ENCODE measurements at regions not wholly inside any gene's neighbourhood (a gene's known extent, or its start where the extent isn't known, plus 50 kb on each side); places are given as distances from the start of the nearest gene placed in this dataset.

GRCh38 chr2:120577721-120578295 lies 157.9 kb upstream of the GLI2 start:
- Mint-ChIP-seq H3K27ac (no peak overlapping the region), H3K27me3 (peaks cover 23% of the 10 kb centered on the region), H3K4me1 (no peaks in the 10 kb centered on the region), H3K9me3 (no peaks in the 10 kb centered on the region), H3K36me3 (ENCODE audit: low read depth) (no peaks in the 10 kb centered on the region), H3K4me3 (no peak overlapping the region)
- TF ChIP-seq, protein P1, sequence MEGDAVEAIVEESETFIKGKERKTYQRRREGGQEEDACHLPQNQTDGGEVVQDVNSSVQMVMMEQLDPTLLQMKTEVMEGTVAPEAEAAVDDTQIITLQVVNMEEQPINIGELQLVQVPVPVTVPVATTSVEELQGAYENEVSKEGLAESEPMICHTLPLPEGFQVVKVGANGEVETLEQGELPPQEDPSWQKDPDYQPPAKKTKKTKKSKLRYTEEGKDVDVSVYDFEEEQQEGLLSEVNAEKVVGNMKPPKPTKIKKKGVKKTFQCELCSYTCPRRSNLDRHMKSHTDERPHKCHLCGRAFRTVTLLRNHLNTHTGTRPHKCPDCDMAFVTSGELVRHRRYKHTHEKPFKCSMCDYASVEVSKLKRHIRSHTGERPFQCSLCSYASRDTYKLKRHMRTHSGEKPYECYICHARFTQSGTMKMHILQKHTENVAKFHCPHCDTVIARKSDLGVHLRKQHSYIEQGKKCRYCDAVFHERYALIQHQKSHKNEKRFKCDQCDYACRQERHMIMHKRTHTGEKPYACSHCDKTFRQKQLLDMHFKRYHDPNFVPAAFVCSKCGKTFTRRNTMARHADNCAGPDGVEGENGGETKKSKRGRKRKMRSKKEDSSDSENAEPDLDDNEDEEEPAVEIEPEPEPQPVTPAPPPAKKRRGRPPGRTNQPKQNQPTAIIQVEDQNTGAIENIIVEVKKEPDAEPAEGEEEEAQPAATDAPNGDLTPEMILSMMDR (IDR thresholded peaks at IDR 0.05), result no peak
- intact Hi-C loops (cut with micrococcal nuclease), result no loop called here
- ATAC-seq (ENCODE audit: low read depth) (no peak), DNase-seq (no peak)
- POLR2A ChIA-PET, result no interaction called here
- CTCF ChIA-PET, result no interaction called here

- no peak for ATAC-seq (ENCODE audit: low read depth)
- ChIA-PET CTCF (no interaction called here), POLR2A (no interaction called here)
- TF ChIP-seq, protein P1 (IDR thresholded peaks at IDR 0.05), result no peak
- DNase-seq, result no peak
- H3K4me3 Mint-ChIP-seq, result no peak overlapping the region
- intact Hi-C loops (cut with micrococcal nuclease), result no loop called here
- no peaks in the 10 kb centered on the region for H3K36me3 Mint-ChIP-seq (ENCODE audit: low read depth)
- H3K27ac Mint-ChIP-seq, result no peak overlapping the region
- H3K27me3 Mint-ChIP-seq, result peaks cover 23% of the 10 kb centered on the region
- peaks cover 4% of the 10 kb centered on the region for H3K9me3 Mint-ChIP-seq
- H3K4me1 Mint-ChIP-seq, result no peaks in the 10 kb centered on the region
Measured at GRCh38 chr2:120578576-120579352, 156.9 kb upstream of the GLI2 start.

- H3K27ac Mint-ChIP-seq, result no peak overlapping the region
- ATAC-seq (ENCODE audit: low read depth), result no peak
- intact Hi-C loops (cut with micrococcal nuclease), result no loop called here
- peaks cover 4% of the 10 kb centered on the region for H3K9me3 Mint-ChIP-seq
- no peak for DNase-seq
- H3K4me1 Mint-ChIP-seq, result no peaks in the 10 kb centered on the region
- ChIA-PET CTCF (no interaction called here), POLR2A (no interaction called here)
- TF ChIP-seq, protein P1 (IDR thresholded peaks at IDR 0.05), result no peak
- H3K27me3 Mint-ChIP-seq, result peaks cover 23% of the 10 kb centered on the region
- H3K4me3 Mint-ChIP-seq, result no peak overlapping the region
- H3K36me3 Mint-ChIP-seq (ENCODE audit: low read depth), result no peaks in the 10 kb centered on the region
Measured at GRCh38 chr2:120579916-120580685, 155.6 kb upstream of the GLI2 start.

DNA sequence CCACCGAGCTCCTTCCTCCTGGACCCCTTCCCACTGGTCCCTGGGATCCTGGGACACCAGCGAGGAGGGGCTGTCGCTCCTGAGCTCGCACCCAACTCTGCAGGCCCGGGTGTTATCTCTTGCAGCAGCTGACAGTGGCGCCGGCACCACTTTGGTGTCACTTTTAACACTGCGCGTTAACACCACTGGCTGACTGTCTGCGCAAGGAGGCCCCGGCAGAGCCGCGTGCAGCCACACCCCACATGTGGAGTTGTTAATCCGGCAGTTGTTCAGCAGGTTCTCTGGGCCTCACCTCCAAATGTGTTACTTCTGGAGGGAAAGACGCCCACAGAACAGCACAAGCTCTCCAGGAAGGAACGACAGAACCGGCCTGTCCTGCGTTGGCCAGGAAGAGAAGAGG lies 155.0 kb upstream of the GLI2 start:
- ATAC-seq (ENCODE audit: low read depth) (no peak), DNase-seq (no peak)
- H3K4me1 Mint-ChIP-seq, result no peaks in the 10 kb centered on the region
- peaks cover 27% of the 10 kb centered on the region for H3K27me3 Mint-ChIP-seq
- TF ChIP-seq, protein P1 (IDR thresholded peaks at IDR 0.05), result no peak
- H3K27ac Mint-ChIP-seq, result no peak overlapping the region
- CTCF ChIA-PET, result no interaction called here
- no peaks in the 10 kb centered on the region for H3K36me3 Mint-ChIP-seq (ENCODE audit: low read depth)
- H3K9me3 Mint-ChIP-seq, result peaks cover 4% of the 10 kb centered on the region
- POLR2A ChIA-PET, result no interaction called here
- H3K4me3 Mint-ChIP-seq, result no peak overlapping the region
- intact Hi-C loops (cut with micrococcal nuclease), result no loop called here

DNA sequence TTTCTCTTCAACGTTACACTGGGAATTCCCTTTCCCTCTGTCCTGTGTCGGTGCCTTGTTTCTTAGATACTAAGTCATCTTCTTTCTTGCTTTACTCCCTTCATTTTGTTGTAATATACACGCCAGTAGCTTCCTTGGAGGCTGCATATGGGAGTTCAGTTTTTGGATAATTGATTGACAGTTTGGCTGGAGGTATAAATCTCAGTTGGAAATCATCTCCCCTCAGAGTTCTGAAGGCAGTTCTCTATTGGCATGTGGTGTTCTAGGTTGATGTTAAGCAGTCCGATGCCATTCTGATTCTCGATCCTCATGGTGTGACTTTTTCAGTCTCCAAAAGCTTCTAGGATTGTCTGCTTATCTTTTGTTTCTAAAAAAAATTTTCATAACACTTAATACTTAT lies 152.5 kb upstream of the GLI2 start:
- POLR2A ChIA-PET, result no interaction called here
- H3K4me1 Mint-ChIP-seq, result peaks cover 3% of the 10 kb centered on the region
- no peak for ATAC-seq (ENCODE audit: low read depth)

More for the DNA sequence above, 152.5 kb upstream of the GLI2 start:
- peaks cover 25% of the 10 kb centered on the region for H3K27me3 Mint-ChIP-seq
- peaks cover 4% of the 10 kb centered on the region for H3K9me3 Mint-ChIP-seq
- H3K27ac Mint-ChIP-seq, result no peak overlapping the region
- TF ChIP-seq, protein P1 (IDR thresholded peaks at IDR 0.05), result no peak
- CTCF ChIA-PET, result no interaction called here
- no peak for DNase-seq
- no peaks in the 10 kb centered on the region for H3K36me3 Mint-ChIP-seq (ENCODE audit: low read depth)
- H3K4me3 Mint-ChIP-seq, result no peak overlapping the region
- intact Hi-C loops (cut with micrococcal nuclease), result no loop called here

Data from activated B cell treated with CpG ODN at 0.5 μM for 24 hours (primary cell).